Esophagus squamous epithelium (tissue), 5 donors: ENCODE measurements at regions not wholly inside any gene's neighbourhood (a gene's known extent, or its start where the extent isn't known, plus 50 kb on each side); places are given as distances from the start of the nearest gene placed in this dataset.

ENCODE experiments used
- DNase-seq: peaks from one replicate; lab custom pipeline; 2025; lab: John Stamatoyannopoulos, UW
- H3K27ac ChIP-seq, 4 donors: fragments of 200-600 bp; sonication (generic); one replicate each; pipeline ENCODE4 v1.5.1; 2016 to 2019; ENCODE audit warnings: mild to moderate bottlenecking in 1 of 4
- H3K27me3 ChIP-seq, 4 donors: fragments of 200-600 bp; sonication (generic); 1 replicate in 3 of 4; 2 replicates in 1 of 4; pipeline versions ENCODE4 v1.5.1 to v1.6.0; 2017 to 2021; ENCODE audit warnings: antibody characterized with exemption in 1 of 4
- H3K36me3 ChIP-seq, 3 donors: fragments of 200-600 bp; sonication (generic); one replicate each; pipeline ENCODE4 v1.5.1; 2016 to 2019
- H3K4me1 ChIP-seq, 3 donors: fragments of 200-600 bp; sonication (generic); one replicate each; pipeline ENCODE4 v1.5.1; 2017 to 2019
- H3K4me3 ChIP-seq, 4 donors: fragments of 200-600 bp; sonication (generic); 1 replicate in 3 of 4; 2 replicates in 1 of 4; pipeline ENCODE4 v1.5.1; 2016 to 2019; ENCODE audit warnings: mild to moderate bottlenecking in 2 of 4, moderate library complexity in 1 of 4
- H3K9me3 ChIP-seq, 3 donors: fragments of 200-600 bp; sonication (generic); one replicate each; pipeline ENCODE4 v1.5.1; 2016 to 2019
- POLR2A ChIP-seq, 4 donors: fragments of 450-650 bp; IDR thresholded peaks; one replicate each; pipeline ENCODE4 v1.6.1; 2017; ENCODE audit warnings: antibody characterized with exemption in 4 of 4, mild to moderate bottlenecking in 4 of 4, moderate library complexity in 3 of 4
- WGBS, 2 donors: methylation state at CpG; one replicate each; pipeline ENCODE4 v1.1.5; 2018; 5-methylcytosine and 5-hydroxymethylcytosine counted together
- intact Hi-C: fragments of 100-400 bp; cut with DNase I; formaldehyde crosslinking; loops from one replicate; pipeline ENCODE4 v1.15.0; 2022
- TF ChIP-seq, protein P1 (sequence below), 6 experiments: fragments of 450-650 bp in 4 of 6; fragments of 200-600 bp in 2 of 6; sonication (generic) in 2 of 6; IDR thresholded peaks; one replicate each; pipeline ENCODE4 v1.5.1; 2016 to 2019; ENCODE audit warnings: antibody characterized with exemption in 6 of 6, mild to moderate bottlenecking in 4 of 6, moderate library complexity in 4 of 6
- donor health status: DM: yes; HTN: yes; CAD: no.

GRCh38 chr9:95816716-95817115 is 58.8 kb upstream of the ERCC6L2 start:
- Histone ChIP-seq H3K4me1 (no peaks in the 10 kb centered on the region), H3K27me3 (no peaks in the 10 kb centered on the region), H3K36me3 (peaks cover 0 to 17% (median 2%) of the 10 kb centered on the region in 3 donors), H3K27ac (no peak overlapping the region), H3K9me3 (no peaks in the 10 kb centered on the region), H3K4me3 (no peak overlapping the region)
- 79 to 88% methylated on average over 5 of the region's 5 CpGs for WGBS, 2 donors
- no peak for DNase-seq
- TF ChIP-seq POLR2A (IDR thresholded peaks at IDR 0.05): no peak
- TF ChIP-seq, protein P1, sequence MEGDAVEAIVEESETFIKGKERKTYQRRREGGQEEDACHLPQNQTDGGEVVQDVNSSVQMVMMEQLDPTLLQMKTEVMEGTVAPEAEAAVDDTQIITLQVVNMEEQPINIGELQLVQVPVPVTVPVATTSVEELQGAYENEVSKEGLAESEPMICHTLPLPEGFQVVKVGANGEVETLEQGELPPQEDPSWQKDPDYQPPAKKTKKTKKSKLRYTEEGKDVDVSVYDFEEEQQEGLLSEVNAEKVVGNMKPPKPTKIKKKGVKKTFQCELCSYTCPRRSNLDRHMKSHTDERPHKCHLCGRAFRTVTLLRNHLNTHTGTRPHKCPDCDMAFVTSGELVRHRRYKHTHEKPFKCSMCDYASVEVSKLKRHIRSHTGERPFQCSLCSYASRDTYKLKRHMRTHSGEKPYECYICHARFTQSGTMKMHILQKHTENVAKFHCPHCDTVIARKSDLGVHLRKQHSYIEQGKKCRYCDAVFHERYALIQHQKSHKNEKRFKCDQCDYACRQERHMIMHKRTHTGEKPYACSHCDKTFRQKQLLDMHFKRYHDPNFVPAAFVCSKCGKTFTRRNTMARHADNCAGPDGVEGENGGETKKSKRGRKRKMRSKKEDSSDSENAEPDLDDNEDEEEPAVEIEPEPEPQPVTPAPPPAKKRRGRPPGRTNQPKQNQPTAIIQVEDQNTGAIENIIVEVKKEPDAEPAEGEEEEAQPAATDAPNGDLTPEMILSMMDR (IDR thresholded peaks at IDR 0.05): no peak
- intact Hi-C loops: no loop called here

DNA sequence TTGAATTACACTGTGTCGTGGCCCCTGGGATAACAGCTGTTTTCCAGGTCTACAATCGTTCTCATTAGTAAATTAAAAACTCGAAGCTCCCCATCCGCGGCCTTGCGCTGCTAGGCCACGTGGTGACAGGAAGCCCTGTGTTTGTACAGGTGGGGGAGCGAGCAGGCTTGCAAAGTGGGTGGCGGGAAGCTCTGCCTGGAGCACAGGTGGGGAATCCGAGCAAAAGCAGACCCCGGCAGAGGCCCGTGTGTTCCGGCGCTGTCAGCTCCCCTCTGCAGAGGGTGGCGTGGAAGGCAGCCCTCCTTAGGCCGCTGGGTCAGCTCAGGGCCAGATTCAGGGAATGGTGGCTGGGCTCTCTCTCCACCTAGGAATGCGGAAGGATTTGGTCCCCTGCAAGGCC is 59.5 kb upstream of the ERCC6L2 start:
- H3K4me3 ChIP-seq: no peak overlapping the region
- no peaks in the 10 kb centered on the region for H3K9me3 ChIP-seq
- 83 to 90% methylated on average over 8 to 17 of the region's 17 CpGs for WGBS, 2 donors
- no peak for DNase-seq
- no peak overlapping the region for H3K27ac ChIP-seq
- intact Hi-C loops: no loop called here
- H3K27me3 ChIP-seq: no peaks in the 10 kb centered on the region
- TF ChIP-seq, protein P1 (IDR thresholded peaks at IDR 0.05): no peak
- TF ChIP-seq POLR2A (IDR thresholded peaks at IDR 0.05): no peak
- H3K36me3 ChIP-seq: peaks cover 0 to 17% (median 2%) of the 10 kb centered on the region in 3 donors
- H3K4me1 ChIP-seq: no peaks in the 10 kb centered on the region

DNA sequence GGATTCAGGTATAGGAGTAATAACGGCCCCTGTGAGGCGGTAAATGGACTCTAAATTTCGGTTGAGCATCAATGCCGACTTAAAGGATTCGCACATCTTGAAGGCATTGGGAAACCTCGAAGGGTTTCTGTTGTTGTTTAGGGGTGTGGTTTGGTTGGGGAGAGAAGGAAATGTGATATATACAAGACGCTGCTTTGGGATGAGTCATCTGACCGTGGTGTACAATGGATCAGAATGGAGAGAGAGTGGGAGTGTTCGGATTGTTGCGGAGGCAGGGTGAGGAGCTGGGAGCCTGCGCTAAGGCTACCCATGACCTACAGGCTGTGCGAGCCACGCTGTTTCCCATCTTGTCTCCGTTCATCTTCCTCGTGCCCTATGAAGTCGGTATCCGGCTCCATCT is 60.4 kb upstream of the ERCC6L2 start:
- 87 to 88% methylated on average over 16 to 17 of the region's 17 CpGs for WGBS, 2 donors

DNA sequence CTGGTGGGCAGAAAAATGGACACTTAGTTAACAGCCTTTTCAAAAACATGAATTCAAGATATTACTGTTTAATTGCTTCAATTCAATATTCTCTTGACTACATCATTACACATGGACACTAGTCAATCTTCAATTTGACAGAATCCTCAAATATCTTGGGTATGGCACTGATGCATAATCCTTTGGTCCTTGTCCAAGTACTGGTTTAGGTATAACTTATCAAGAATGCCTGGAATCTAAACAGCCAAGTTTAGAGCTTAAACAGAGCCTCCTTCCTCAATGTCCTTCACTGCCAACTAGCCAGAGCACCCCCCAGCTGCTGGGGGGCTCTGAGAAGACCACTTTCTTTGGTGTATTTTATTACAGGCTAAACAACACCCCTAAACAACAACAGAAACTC is 61.6 kb upstream of the ERCC6L2 start:
- Histone ChIP-seq H3K9me3 (no peaks in the 10 kb centered on the region), H3K4me1 (no peaks in the 10 kb centered on the region), H3K36me3 (peaks cover 0 to 17% (median 2%) of the 10 kb centered on the region in 3 donors), H3K27me3 (no peaks in the 10 kb centered on the region), H3K4me3 (no peak overlapping the region), H3K27ac (no peak overlapping the region)
- no peak for DNase-seq
- TF ChIP-seq, protein P1 (IDR thresholded peaks at IDR 0.05): no peak
- no peak for TF ChIP-seq POLR2A (IDR thresholded peaks at IDR 0.05)
- intact Hi-C loops: no loop called here

More for the DNA sequence above, 60.4 kb upstream of the ERCC6L2 start:
- intact Hi-C loops: no loop called here
- no peaks in the 10 kb centered on the region for H3K9me3 ChIP-seq
- no peak overlapping the region for H3K27ac ChIP-seq
- TF ChIP-seq, protein P1 (IDR thresholded peaks at IDR 0.05): no peak
- TF ChIP-seq POLR2A (IDR thresholded peaks at IDR 0.05): no peak
- H3K36me3 ChIP-seq: peaks cover 0 to 17% (median 2%) of the 10 kb centered on the region in 3 donors
- no peaks in the 10 kb centered on the region for H3K4me1 ChIP-seq
- no peaks in the 10 kb centered on the region for H3K27me3 ChIP-seq
- no peak overlapping the region for H3K4me3 ChIP-seq
- DNase-seq: no peak

DNA sequence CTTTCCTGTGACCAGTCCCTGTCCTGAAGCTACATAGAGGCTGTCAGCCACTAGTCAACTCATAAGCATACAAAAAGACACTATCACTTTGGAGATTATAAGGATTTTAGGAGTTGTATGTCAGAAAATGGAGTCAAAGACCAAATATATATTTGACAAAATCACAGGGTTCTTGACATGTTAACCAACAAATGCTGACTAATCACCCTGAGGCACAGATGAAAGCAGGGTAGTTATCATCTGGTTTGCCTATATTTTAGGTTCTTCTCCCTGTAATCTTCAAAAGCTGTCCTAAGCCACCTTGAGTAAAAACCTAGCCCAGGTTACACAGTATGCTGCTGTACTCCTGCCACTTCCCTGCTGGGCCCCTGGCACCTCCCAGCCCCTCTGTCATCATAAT is 64.7 kb upstream of the ERCC6L2 start:
- Histone ChIP-seq H3K27me3 (no peaks in the 10 kb centered on the region), H3K36me3 (peaks cover 0 to 17% (median 2%) of the 10 kb centered on the region in 3 donors), H3K9me3 (no peaks in the 10 kb centered on the region), H3K4me1 (peaks cover 0 to 11% (median 3%) of the 10 kb centered on the region in 3 donors), H3K4me3 (no peak overlapping the region), H3K27ac (peak overlapping the region in 1 of 4 donors; percentile 39)
- no peak for DNase-seq
- intact Hi-C loops: no loop called here
- TF ChIP-seq, protein P1 (IDR thresholded peaks at IDR 0.05): no peak
- no peak for TF ChIP-seq POLR2A (IDR thresholded peaks at IDR 0.05)
